Esophagus muscularis mucosa (tissue), 4 donors: ENCODE measurements at regions not wholly inside any gene's neighbourhood (a gene's known extent, or its start where the extent isn't known, plus 50 kb on each side); places are given as distances from the start of the nearest gene placed in this dataset.

ENCODE experiments used
- DNase-seq: peaks from one replicate; pipeline ENCODE4 v3.0.0-alpha.2; 2017; ENCODE audit errors: extremely low spot score
- H3K27ac ChIP-seq, 4 donors: fragments of 200-600 bp; sonication (generic); replicated peaks in 1 of 4; 1 replicate in 3 of 4; 2 replicates in 1 of 4; pipeline ENCODE4 v1.5.1; 2016 to 2019; ENCODE audit warnings: mild to moderate bottlenecking in 1 of 4
- H3K27me3 ChIP-seq, 4 donors: fragments of 200-600 bp; sonication (generic); one replicate each; pipeline versions ENCODE4 v1.5.1 to v1.6.0; 2016 to 2019
- H3K36me3 ChIP-seq, 4 donors: fragments of 200-600 bp; sonication (generic); one replicate each; pipeline ENCODE4 v1.5.1; 2016 to 2019
- H3K4me1 ChIP-seq, 4 donors: fragments of 200-600 bp; sonication (generic); one replicate each; pipeline ENCODE4 v1.5.1; 2016 to 2019
- H3K4me3 ChIP-seq, 4 donors: fragments of 200-600 bp; sonication (generic); 1 replicate in 2 of 4; 2 replicates in 2 of 4; pipeline ENCODE4 v1.5.1; 2016 to 2019; ENCODE audit warnings: mild to moderate bottlenecking in 4 of 4, moderate library complexity in 1 of 4
- H3K9me3 ChIP-seq, 4 donors: fragments of 200-600 bp; sonication (generic); 1 replicate in 3 of 4; 2 replicates in 1 of 4; pipeline ENCODE4 v1.5.1; 2016 to 2019
- CTCF ChIP-seq, 3 experiments: fragments of 200-600 bp in 2 of 3; fragments of 450-650 bp in 1 of 3; sonication (generic) in 2 of 3; IDR thresholded peaks; one replicate each; pipeline ENCODE4 v1.5.1; 2017 to 2019; ENCODE audit warnings: antibody characterized with exemption in 3 of 3, mild to moderate bottlenecking in 2 of 3, moderate library complexity in 1 of 3
- EP300 ChIP-seq: sonication (generic); formaldehyde crosslinking; IDR thresholded peaks from one replicate; pipeline ENCODE4 v1.6.1; 2017; ENCODE audit warnings: antibody characterized with exemption
- POLR2A ChIP-seq: fragments of 450-650 bp; IDR thresholded peaks from one replicate; pipeline ENCODE4 v1.6.1; 2017; ENCODE audit warnings: antibody characterized with exemption, moderate library complexity, mild to moderate bottlenecking, low read depth
- POLR2AphosphoS5 ChIP-seq, 2 donors: sonication (generic); formaldehyde crosslinking; IDR thresholded peaks; one replicate each; pipeline ENCODE4 v1.6.1; 2017; ENCODE audit warnings: antibody characterized with exemption in 2 of 2
- WGBS: methylation state at CpG from one replicate; pipeline ENCODE4 v1.1.5; 2018; 5-methylcytosine and 5-hydroxymethylcytosine counted together
- intact Hi-C: fragments of 100-400 bp; cut with DNase I; formaldehyde crosslinking; loops from one replicate; pipeline ENCODE4 v1.15.1; 2023

DNA sequence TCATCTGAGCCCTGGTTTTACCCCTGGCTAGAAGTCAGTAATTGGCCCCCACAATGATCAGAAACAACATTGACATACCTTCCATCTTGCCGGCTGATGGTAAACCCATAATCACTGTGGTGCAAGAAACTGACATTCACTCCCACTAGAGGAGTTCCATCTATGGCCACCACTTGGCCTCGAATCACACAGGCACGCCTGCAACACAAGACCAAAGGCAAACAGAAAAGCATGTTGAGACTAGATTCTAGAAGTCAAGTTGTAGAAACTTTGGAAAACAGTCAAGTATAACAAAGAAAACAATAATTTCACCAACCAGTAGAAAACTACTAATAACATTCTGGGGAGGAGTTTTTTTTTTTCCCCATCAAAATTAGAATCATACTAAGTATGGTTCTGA is 183.4 kb downstream of the SH2D1A start:
- Histone ChIP-seq H3K9me3 (no peaks in the 10 kb centered on the region), H3K36me3 (no peaks in the 10 kb centered on the region), H3K4me1 (no peaks in the 10 kb centered on the region), H3K27me3 (no peaks in the 10 kb centered on the region), H3K27ac (no peak overlapping the region), H3K4me3 (no peak overlapping the region)
- intact Hi-C loops, result no loop called here
- TF ChIP-seq POLR2AphosphoS5 (IDR thresholded peaks at IDR 0.05) (no peak), EP300 (no peak), CTCF (IDR thresholded peaks at IDR 0.05) (no peak), POLR2A (no peak)
- DNase-seq, result no peak
- WGBS, result 83% methylated on average over 3 of the region's 3 CpGs

GRCh38 chrX:124530803-124531202 is 184.4 kb downstream of the SH2D1A start:
- intact Hi-C loops, result no loop called here
- Histone ChIP-seq H3K9me3 (no peaks in the 10 kb centered on the region), H3K36me3 (no peaks in the 10 kb centered on the region), H3K4me3 (no peak overlapping the region), H3K4me1 (no peaks in the 10 kb centered on the region), H3K27ac (no peak overlapping the region), H3K27me3 (no peaks in the 10 kb centered on the region)
- 60% methylated on average over 1 of the region's 1 CpG for WGBS
- no peak for DNase-seq
- TF ChIP-seq POLR2A (no peak), POLR2AphosphoS5 (IDR thresholded peaks at IDR 0.05) (no peak), EP300 (no peak), CTCF (IDR thresholded peaks at IDR 0.05) (no peak)

DNA sequence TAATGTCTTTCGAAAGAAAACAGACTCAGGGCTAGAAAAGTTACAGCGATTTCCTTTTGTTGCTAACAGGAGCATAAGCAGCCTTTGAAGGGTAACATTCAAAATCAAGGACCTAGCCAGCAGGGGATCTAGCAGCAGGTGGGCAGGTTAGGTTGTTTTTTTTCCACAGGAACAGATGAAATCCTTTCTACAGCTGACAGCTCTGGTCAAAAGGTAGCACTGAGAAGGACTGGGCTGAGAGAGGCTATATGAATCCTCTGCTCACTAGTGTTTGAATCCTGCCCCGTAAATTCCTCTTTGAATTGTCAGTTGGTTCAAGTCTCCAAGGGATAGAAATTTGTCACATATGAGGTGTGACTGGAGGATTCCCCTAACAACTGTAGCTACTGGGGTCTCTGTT is 188.2 kb downstream of the SH2D1A start:
- TF ChIP-seq POLR2A (no peak), POLR2AphosphoS5 (IDR thresholded peaks at IDR 0.05) (no peak), CTCF (IDR thresholded peaks at IDR 0.05) (no peak), EP300 (no peak)
- H3K4me3 ChIP-seq, result no peak overlapping the region
- intact Hi-C loops, result no loop called here
- H3K36me3 ChIP-seq, result no peaks in the 10 kb centered on the region
- WGBS, result 56% methylated on average over 3 of the region's 3 CpGs
- no peak overlapping the region for H3K27ac ChIP-seq
- no peaks in the 10 kb centered on the region for H3K27me3 ChIP-seq
- H3K4me1 ChIP-seq, result no peaks in the 10 kb centered on the region
- DNase-seq, result no peak
- H3K9me3 ChIP-seq, result no peaks in the 10 kb centered on the region

GRCh38 chrX:124540474-124540873 is 194.1 kb downstream of the SH2D1A start:
- Histone ChIP-seq H3K27me3 (no peaks in the 10 kb centered on the region), H3K4me1 (no peaks in the 10 kb centered on the region), H3K4me3 (no peak overlapping the region), H3K9me3 (no peaks in the 10 kb centered on the region), H3K27ac (no peak overlapping the region), H3K36me3 (no peaks in the 10 kb centered on the region)
- no peak for DNase-seq
- TF ChIP-seq POLR2A (no peak), POLR2AphosphoS5 (IDR thresholded peaks at IDR 0.05) (no peak), CTCF (IDR thresholded peaks at IDR 0.05) (no peak), EP300 (no peak)
- intact Hi-C loops, result no loop called here
- 79% methylated on average over 5 of the region's 5 CpGs for WGBS

- TF ChIP-seq POLR2A, result no peak
- TF ChIP-seq EP300, result no peak
- no peak for TF ChIP-seq POLR2AphosphoS5 (IDR thresholded peaks at IDR 0.05)
- TF ChIP-seq CTCF (IDR thresholded peaks at IDR 0.05), result no peak
- no peak for DNase-seq
- Histone ChIP-seq H3K4me1 (no peaks in the 10 kb centered on the region), H3K36me3 (no peaks in the 10 kb centered on the region), H3K9me3 (no peaks in the 10 kb centered on the region), H3K4me3 (no peak overlapping the region), H3K27ac (no peak overlapping the region), H3K27me3 (no peaks in the 10 kb centered on the region)
- 57% methylated on average over 6 of the region's 6 CpGs for WGBS
- intact Hi-C loops, result no loop called here
Measured at GRCh38 chrX:124548571-124548970, 202.2 kb downstream of the SH2D1A start.
